ENCODE measurements at regions not wholly inside any gene's neighbourhood (a gene's known extent, or its start where the extent isn't known, plus 50 kb on each side); places are given as distances from the start of the nearest gene placed in this dataset.

GRCh38 chr9:14424983-14425382 is 111.0 kb upstream of the NFIB start:
- DNase-seq: no peak

- no peak for DNase-seq
These were observed 110.3 kb upstream of the NFIB start for GRCh38 chr9:14424289-14424688.

- DNase-seq: no peak
These were observed 109.9 kb upstream of the NFIB start for GRCh38 chr9:14423815-14424261.

GRCh38 chr9:14421291-14421690 is 107.3 kb upstream of the NFIB start:
- no peak for DNase-seq

GRCh38 chr9:14418941-14419937 is 105.3 kb upstream of the NFIB start:
- DNase-seq: peak; percentile 75

GRCh38 chr9:14418301-14418940 is 104.5 kb upstream of the NFIB start:
- peak; percentile 74 for DNase-seq

GRCh38 chr9:14417237-14417636 is 103.3 kb upstream of the NFIB start:
- DNase-seq: no peak

GRCh38 chr9:14415947-14416346 is 102.0 kb upstream of the NFIB start:
- no peak for DNase-seq

- no peak for DNase-seq
These were observed 99.9 kb upstream of the NFIB start for GRCh38 chr9:14413812-14414211.

- no peak for DNase-seq
These were observed 98.8 kb upstream of the NFIB start for GRCh38 chr9:14412775-14413174.

GRCh38 chr9:14406463-14406862 is 92.5 kb upstream of the NFIB start:
- DNase-seq: no peak

- DNase-seq: no peak
These were observed 91.3 kb upstream of the NFIB start for GRCh38 chr9:14405176-14405706.

GRCh38 chr9:14403081-14403480 is 89.1 kb upstream of the NFIB start:
- peak; percentile 67 for DNase-seq

- DNase-seq: no peak
These were observed 88.6 kb upstream of the NFIB start for GRCh38 chr9:14402583-14402982.

GRCh38 chr9:14401911-14402310 is 88.0 kb upstream of the NFIB start:
- no peak for DNase-seq

GRCh38 chr9:14400658-14400995 is 86.7 kb upstream of the NFIB start:
- peak; percentile 75 for DNase-seq

GRCh38 chr9:14399756-14400657 is 86.1 kb upstream of the NFIB start:
- DNase-seq: no peak

GRCh38 chr9:14398473-14398872 is 84.5 kb upstream of the NFIB start:
- DNase-seq: no peak

GRCh38 chr9:14396171-14396570 is 82.2 kb upstream of the NFIB start:
- DNase-seq: no peak

- peak; percentile 73 for DNase-seq
These were observed 81.6 kb upstream of the NFIB start for GRCh38 chr9:14395317-14396082.

GRCh38 chr9:14393418-14393817 is 79.5 kb upstream of the NFIB start:
- DNase-seq: no peak

- DNase-seq: no peak
These were observed 77.7 kb upstream of the NFIB start for GRCh38 chr9:14391620-14392019.
